ENCODE measurements at regions not wholly inside any gene's neighbourhood (a gene's known extent, or its start where the extent isn't known, plus 50 kb on each side); places are given as distances from the start of the nearest gene placed in this dataset.

DNA sequence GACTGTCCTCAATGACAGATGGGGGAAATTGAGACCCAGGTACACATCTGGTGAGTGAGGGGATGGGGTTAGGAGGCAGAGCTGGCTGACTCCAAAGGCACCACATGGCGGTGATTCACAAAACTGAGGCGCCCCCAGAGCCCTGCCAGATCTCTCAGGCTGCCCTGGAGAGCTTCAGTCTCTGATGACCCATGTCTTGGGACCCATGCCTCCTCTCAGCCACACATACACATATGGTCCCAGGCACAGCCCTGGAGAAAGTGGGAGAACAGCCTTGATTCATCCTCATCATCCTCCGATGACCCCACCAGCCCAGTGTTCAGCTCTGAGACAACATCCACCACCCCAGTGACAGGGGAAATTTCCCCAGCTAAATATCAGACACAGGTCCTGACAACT lies 426.0 kb downstream of the RPS24 start:
- TF ChIP-seq, protein P1, sequence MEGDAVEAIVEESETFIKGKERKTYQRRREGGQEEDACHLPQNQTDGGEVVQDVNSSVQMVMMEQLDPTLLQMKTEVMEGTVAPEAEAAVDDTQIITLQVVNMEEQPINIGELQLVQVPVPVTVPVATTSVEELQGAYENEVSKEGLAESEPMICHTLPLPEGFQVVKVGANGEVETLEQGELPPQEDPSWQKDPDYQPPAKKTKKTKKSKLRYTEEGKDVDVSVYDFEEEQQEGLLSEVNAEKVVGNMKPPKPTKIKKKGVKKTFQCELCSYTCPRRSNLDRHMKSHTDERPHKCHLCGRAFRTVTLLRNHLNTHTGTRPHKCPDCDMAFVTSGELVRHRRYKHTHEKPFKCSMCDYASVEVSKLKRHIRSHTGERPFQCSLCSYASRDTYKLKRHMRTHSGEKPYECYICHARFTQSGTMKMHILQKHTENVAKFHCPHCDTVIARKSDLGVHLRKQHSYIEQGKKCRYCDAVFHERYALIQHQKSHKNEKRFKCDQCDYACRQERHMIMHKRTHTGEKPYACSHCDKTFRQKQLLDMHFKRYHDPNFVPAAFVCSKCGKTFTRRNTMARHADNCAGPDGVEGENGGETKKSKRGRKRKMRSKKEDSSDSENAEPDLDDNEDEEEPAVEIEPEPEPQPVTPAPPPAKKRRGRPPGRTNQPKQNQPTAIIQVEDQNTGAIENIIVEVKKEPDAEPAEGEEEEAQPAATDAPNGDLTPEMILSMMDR (IDR thresholded peaks at IDR 0.05), result no peak
- WGBS, 2 donors, result 98 to 100% methylated on average over 3 of the region's 3 CpGs
- intact Hi-C loops (cut with DNase I), result no loop called here

DNA sequence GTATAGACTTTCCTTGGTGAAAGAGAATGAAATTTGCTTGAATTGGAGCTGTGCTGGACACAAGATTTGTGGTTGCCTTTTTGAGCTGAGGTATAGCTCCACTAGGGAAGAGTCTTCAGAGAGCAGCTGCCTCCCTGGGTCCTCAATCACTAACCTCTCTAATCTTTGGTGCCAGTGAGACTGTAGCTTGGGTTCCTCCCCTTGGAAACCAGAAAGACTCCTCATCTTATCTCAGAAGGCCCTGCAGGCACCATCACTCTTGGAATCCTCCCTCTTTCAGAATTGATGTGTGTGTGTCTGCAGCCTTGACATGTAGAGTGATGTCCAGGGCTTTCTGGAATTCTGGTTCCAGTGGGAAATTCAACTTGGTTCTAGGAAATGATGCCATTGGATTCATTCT lies 426.5 kb downstream of the RPS24 start:
- intact Hi-C loops (cut with DNase I), result no loop called here
- ATAC-seq (no peak), DNase-seq (no peak)
- H3K27ac ChIP-seq, result no peak overlapping the region
- H3K4me1 ChIP-seq, result peaks cover 0 to 7% (median 0%) of the 10 kb centered on the region in 9 donors
- H3K36me3 ChIP-seq, result no peaks in the 10 kb centered on the region
- TF ChIP-seq, protein P1 (IDR thresholded peaks at IDR 0.05), result no peak
- H3K4me3 ChIP-seq, result no peak overlapping the region
- no peaks in the 10 kb centered on the region for H3K9me3 ChIP-seq
- no peaks in the 10 kb centered on the region for H3K27me3 ChIP-seq

More for the DNA sequence above, 426.0 kb downstream of the RPS24 start:
- ATAC-seq, result no peak
- Histone ChIP-seq H3K4me1 (peaks cover 0 to 7% (median 0%) of the 10 kb centered on the region in 9 donors), H3K9me3 (no peaks in the 10 kb centered on the region), H3K27me3 (no peaks in the 10 kb centered on the region), H3K36me3 (no peaks in the 10 kb centered on the region), H3K4me3 (no peak overlapping the region), H3K27ac (no peak overlapping the region)
- no peak for DNase-seq

DNA sequence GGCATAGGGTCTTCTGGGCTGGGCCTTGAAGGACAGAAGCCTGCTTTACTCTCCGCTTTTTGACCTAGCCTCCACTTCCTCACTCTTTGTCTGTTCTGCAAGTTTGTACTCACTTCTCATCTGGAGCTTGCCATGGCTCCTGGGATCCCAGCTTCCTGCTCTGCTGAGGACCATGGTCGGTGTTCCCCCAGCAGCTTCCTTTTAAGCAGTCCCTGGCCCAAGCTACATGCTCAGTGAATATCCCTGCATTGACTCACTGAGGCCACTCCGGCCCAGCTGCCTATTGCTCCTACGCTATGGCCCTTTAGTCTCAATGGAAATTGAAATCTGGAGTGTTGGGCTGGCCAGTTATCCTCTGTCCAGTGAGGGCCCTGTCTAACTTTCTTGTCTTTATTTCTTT lies 427.7 kb downstream of the RPS24 start:
- no peak for DNase-seq
- TF ChIP-seq, protein P1 (IDR thresholded peaks at IDR 0.05), result no peak
- ATAC-seq, result no peak
- Histone ChIP-seq H3K4me3 (no peak overlapping the region), H3K36me3 (no peaks in the 10 kb centered on the region), H3K9me3 (no peaks in the 10 kb centered on the region), H3K4me1 (peaks cover 0 to 7% (median 0%) of the 10 kb centered on the region in 9 donors), H3K27ac (no peak overlapping the region), H3K27me3 (no peaks in the 10 kb centered on the region)
- intact Hi-C loops (cut with DNase I), result no loop called here
- 90 to 91% methylated on average over 4 of the region's 4 CpGs for WGBS, 2 donors

DNA sequence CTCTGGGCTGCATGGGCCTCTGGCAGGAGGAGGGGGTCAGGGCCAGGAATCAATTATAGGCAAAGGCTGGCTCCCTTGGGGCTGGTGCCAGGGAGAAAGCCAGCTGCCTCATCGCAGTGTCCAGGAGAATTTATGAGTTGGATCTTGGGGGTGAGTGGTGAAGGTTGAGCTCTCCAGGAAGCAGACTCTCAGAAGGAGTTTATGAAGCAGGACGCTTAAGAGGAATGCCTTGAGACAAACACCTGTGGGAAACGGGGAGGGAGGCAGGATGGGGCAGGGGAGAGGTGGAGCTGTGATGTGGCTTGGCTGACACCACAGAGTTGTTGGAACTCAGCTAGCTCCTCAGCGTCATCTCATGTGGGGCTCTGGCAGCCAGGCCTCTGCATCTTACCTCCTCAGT lies 428.5 kb downstream of the RPS24 start:
- DNase-seq (no peak), ATAC-seq (no peak)
- no peaks in the 10 kb centered on the region for H3K27me3 ChIP-seq
- H3K27ac ChIP-seq, result no peak overlapping the region
- H3K4me3 ChIP-seq, result no peak overlapping the region
- WGBS, 2 donors, result 76 to 94% methylated on average over 4 of the region's 4 CpGs
- no peaks in the 10 kb centered on the region for H3K9me3 ChIP-seq
- TF ChIP-seq, protein P1 (IDR thresholded peaks at IDR 0.05), result no peak
- H3K4me1 ChIP-seq, result peaks cover 0 to 4% (median 0%) of the 10 kb centered on the region in 9 donors
- intact Hi-C loops (cut with DNase I), result no loop called here
- no peaks in the 10 kb centered on the region for H3K36me3 ChIP-seq
